ENCODE measurements at regions not wholly inside any gene's neighbourhood (a gene's known extent, or its start where the extent isn't known, plus 50 kb on each side); places are given as distances from the start of the nearest gene placed in this dataset.

- Mint-ChIP-seq H3K27me3 (ENCODE audit: low read depth in 3 of 3) (peaks cover 12 to 19% (median 15%) of the 10 kb centered on the region in 3 donors), H3K4me3 (no peak overlapping the region), H3K27ac (no peak overlapping the region), H3K4me1 (no peaks in the 10 kb centered on the region), H3K36me3 (no peaks in the 10 kb centered on the region), H3K9me3 (peaks cover 0 to 3% (median 0%) of the 10 kb centered on the region in 7 donors)
- H3K4me1 ChIP-seq (ENCODE audit: control insufficient read depth in 1 of 2, insufficient read depth in 2 of 2, low read length in 2 of 2): no peaks in the 10 kb centered on the region
- WGBS (ENCODE audit: insufficient coverage): no CpG with 5 or more reads among the region's 12 CpGs
- H2AFZ ChIP-seq (ENCODE audit: insufficient read depth, low read depth, low read length, poor library complexity, severe bottlenecking): no peak overlapping the region
- no peak for DNase-seq
- H3K4me3 ChIP-seq (replicated peaks in 1 of 3; ENCODE audit: low read depth in 2 of 3, low read length in 3 of 3): no peak overlapping the region
- no peaks in the 10 kb centered on the region for H3K36me3 ChIP-seq (replicated peaks in 1 of 2; ENCODE audit: control insufficient read depth in 1 of 2, insufficient read depth in 2 of 2, low read length in 2 of 2)
- no peak overlapping the region for H3K9ac ChIP-seq (ENCODE audit: insufficient read depth, low read length, poor library complexity, severe bottlenecking)
- no peaks in the 10 kb centered on the region for H3K9me3 ChIP-seq (replicated peaks in 1 of 2; ENCODE audit: control insufficient read depth in 1 of 2, insufficient read depth in 1 of 2, low read length in 2 of 2)
- no peaks in the 10 kb centered on the region for H3K79me2 ChIP-seq (ENCODE audit: insufficient read depth, low read length)
- no peak for TF ChIP-seq CTCF (IDR thresholded peaks at IDR 0.05)
- H3K27ac ChIP-seq (ENCODE audit: low read depth in 1 of 2, low read length in 2 of 2): no peak overlapping the region
- H3K4me2 ChIP-seq (replicated peaks; ENCODE audit: extremely low read depth, low read length, poor library complexity, severe bottlenecking): no peak overlapping the region
- peaks cover 2 to 11% of the 10 kb centered on the region in 2 donors for H3K27me3 ChIP-seq (ENCODE audit: control insufficient read depth in 2 of 2, insufficient read depth in 2 of 2, low read length in 2 of 2)
- intact Hi-C loops (cut with micrococcal nuclease): no loop called here
- no peaks in the 10 kb centered on the region for H4K20me1 ChIP-seq (ENCODE audit: insufficient read depth, low read length)
Observed at GRCh38 chr14:101405171-101405883, 156.0 kb upstream of the DIO3 start.

GRCh38 chr14:101406921-101407320 lies 154.4 kb upstream of the DIO3 start:
- H3K9ac ChIP-seq (ENCODE audit: insufficient read depth, low read length, poor library complexity, severe bottlenecking): no peak overlapping the region
- peaks cover 0 to 2% (median 0%) of the 10 kb centered on the region in 7 donors for H3K9me3 Mint-ChIP-seq
- H3K4me2 ChIP-seq (replicated peaks; ENCODE audit: extremely low read depth, low read length, poor library complexity, severe bottlenecking): no peak overlapping the region
- no peaks in the 10 kb centered on the region for H3K36me3 ChIP-seq (replicated peaks in 1 of 2; ENCODE audit: control insufficient read depth in 1 of 2, insufficient read depth in 2 of 2, low read length in 2 of 2)
- 95% methylated on average over 6 of the region's 7 CpGs for WGBS (ENCODE audit: insufficient coverage)
- peaks cover 2 to 6% (median 3%) of the 10 kb centered on the region in 3 donors for H3K27me3 Mint-ChIP-seq (ENCODE audit: low read depth in 3 of 3)
- no peak for TF ChIP-seq CTCF (IDR thresholded peaks at IDR 0.05)
- no peak overlapping the region for H2AFZ ChIP-seq (ENCODE audit: insufficient read depth, low read depth, low read length, poor library complexity, severe bottlenecking)
- H3K4me1 ChIP-seq (ENCODE audit: control insufficient read depth in 1 of 2, insufficient read depth in 2 of 2, low read length in 2 of 2): no peaks in the 10 kb centered on the region
- H4K20me1 ChIP-seq (ENCODE audit: insufficient read depth, low read length): no peaks in the 10 kb centered on the region
- no peaks in the 10 kb centered on the region for H3K27me3 ChIP-seq (ENCODE audit: control insufficient read depth in 2 of 2, insufficient read depth in 2 of 2, low read length in 2 of 2)
- H3K27ac Mint-ChIP-seq: no peak overlapping the region
- no peaks in the 10 kb centered on the region for H3K36me3 Mint-ChIP-seq
- H3K4me3 Mint-ChIP-seq: no peak overlapping the region
- no peaks in the 10 kb centered on the region for H3K4me1 Mint-ChIP-seq
- intact Hi-C loops (cut with micrococcal nuclease): no loop called here
- no peak for DNase-seq
- H3K79me2 ChIP-seq (ENCODE audit: insufficient read depth, low read length): no peaks in the 10 kb centered on the region
- H3K9me3 ChIP-seq (replicated peaks in 1 of 2; ENCODE audit: control insufficient read depth in 1 of 2, insufficient read depth in 1 of 2, low read length in 2 of 2): no peaks in the 10 kb centered on the region
- H3K4me3 ChIP-seq (replicated peaks in 1 of 3; ENCODE audit: low read depth in 2 of 3, low read length in 3 of 3): no peak overlapping the region
- H3K27ac ChIP-seq (ENCODE audit: low read depth in 1 of 2, low read length in 2 of 2): no peak overlapping the region

Measured in CD14-positive monocyte (primary cell).